ENCODE measurements at regions not wholly inside any gene's neighbourhood (a gene's known extent, or its start where the extent isn't known, plus 50 kb on each side); places are given as distances from the start of the nearest gene placed in this dataset.

DNA sequence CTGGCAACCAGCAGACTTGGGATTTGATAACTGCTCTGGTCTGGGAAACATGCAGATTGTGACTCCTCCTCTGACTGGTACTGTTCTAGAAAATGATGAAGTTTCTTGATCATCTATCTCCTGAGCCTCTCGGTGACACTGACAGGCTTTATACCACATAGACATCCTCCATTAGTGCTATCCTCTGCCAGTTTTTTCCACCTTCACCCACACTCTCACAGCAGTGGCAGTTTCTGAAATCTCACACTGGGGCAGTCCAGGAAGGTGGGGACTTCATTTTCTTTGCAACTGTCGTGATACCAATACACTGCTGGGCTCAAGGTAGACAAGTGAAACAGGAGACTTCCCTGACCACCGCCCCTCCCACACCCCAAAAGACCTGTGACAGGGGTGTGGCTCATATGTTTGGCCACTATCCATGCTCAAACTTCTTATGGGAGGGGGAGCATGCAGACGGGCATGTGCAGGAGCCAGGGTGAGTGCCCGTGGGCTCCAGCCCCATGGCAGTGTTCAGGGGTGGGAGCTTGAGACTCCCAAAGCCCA, 66.3 kb upstream of the RMDN2 start:
- TF ChIP-seq POLR2AphosphoS5 (IDR thresholded peaks at IDR 0.05), result no peak
- TF ChIP-seq, protein P1, sequence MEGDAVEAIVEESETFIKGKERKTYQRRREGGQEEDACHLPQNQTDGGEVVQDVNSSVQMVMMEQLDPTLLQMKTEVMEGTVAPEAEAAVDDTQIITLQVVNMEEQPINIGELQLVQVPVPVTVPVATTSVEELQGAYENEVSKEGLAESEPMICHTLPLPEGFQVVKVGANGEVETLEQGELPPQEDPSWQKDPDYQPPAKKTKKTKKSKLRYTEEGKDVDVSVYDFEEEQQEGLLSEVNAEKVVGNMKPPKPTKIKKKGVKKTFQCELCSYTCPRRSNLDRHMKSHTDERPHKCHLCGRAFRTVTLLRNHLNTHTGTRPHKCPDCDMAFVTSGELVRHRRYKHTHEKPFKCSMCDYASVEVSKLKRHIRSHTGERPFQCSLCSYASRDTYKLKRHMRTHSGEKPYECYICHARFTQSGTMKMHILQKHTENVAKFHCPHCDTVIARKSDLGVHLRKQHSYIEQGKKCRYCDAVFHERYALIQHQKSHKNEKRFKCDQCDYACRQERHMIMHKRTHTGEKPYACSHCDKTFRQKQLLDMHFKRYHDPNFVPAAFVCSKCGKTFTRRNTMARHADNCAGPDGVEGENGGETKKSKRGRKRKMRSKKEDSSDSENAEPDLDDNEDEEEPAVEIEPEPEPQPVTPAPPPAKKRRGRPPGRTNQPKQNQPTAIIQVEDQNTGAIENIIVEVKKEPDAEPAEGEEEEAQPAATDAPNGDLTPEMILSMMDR (IDR thresholded peaks at IDR 0.05 in 8 of 11, conservative IDR thresholded peaks at IDR 0.05 in 3 of 11), result no peak
- TF ChIP-seq POLR2A (IDR thresholded peaks at IDR 0.05), result no peak
